ENCODE measurements at regions not wholly inside any gene's neighbourhood (a gene's known extent, or its start where the extent isn't known, plus 50 kb on each side); places are given as distances from the start of the nearest gene placed in this dataset.

DNA sequence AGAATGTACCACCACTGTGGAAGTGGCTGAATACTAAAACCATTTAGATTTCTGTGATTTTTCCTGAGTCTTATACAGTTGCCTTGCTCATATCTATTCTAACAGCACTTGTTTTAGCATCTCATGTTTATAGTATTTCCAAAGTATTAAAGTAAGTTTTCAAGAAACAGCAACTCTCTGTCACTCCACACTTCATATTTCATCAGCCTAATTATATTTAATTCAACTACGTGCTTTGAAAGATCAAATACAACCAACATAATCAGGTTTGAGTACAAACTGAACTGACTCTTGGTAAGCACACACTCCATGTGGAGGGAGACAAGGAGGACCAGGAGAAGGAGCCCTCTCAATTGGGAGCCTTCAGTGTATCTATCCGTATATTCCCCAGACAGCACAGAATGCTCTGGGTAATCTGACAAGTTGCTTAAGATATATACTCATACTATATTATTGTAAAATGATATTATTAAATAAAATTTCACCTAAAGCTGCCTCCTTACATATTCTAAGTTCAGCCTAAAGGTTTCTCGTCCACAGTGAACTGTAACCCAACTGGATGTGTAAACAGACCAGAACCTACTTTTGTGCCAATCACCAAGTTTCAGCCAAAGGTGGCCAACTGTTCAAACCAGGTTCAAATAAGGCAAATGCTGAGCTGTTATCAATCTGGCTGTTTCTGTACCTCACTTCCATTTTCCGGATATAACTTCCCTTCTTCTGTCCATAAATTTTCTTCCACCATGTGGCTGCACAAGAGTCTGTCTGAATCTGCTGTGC lies 105.0 kb upstream of the RASSF8 start:
- no peaks in the 10 kb centered on the region for H3K27me3 ChIP-seq (ENCODE audit: insufficient read depth, low read length)
- CTCF ChIA-PET (ENCODE audit: partially characterized antibody): no interaction called here
- peaks cover 0 to 2% (median 0%) of the 10 kb centered on the region in 8 donors for H3K9me3 Mint-ChIP-seq
- H3K4me3 Mint-ChIP-seq: no peak overlapping the region
- no peaks in the 10 kb centered on the region for H3K4me1 ChIP-seq (ENCODE audit: insufficient read depth, low read length)
- no peak for DNase-seq
- no peaks in the 10 kb centered on the region for H3K4me1 Mint-ChIP-seq
- H3K27ac Mint-ChIP-seq: no peak overlapping the region
- no peaks in the 10 kb centered on the region for H3K36me3 ChIP-seq (ENCODE audit: insufficient read depth, low read length)
- no peaks in the 10 kb centered on the region for H3K36me3 Mint-ChIP-seq
- no peak overlapping the region for H3K4me3 ChIP-seq (ENCODE audit: low read length in 2 of 2)
- intact Hi-C loops (cut with micrococcal nuclease): no loop called here
- POLR2A ChIA-PET (ENCODE audit: partially characterized antibody): no interaction called here
- no peaks in the 10 kb centered on the region for H3K9me3 ChIP-seq (ENCODE audit: control insufficient read depth in 1 of 2, low read length in 2 of 2)
- no peak overlapping the region for H3K27ac ChIP-seq (ENCODE audit: low read depth, low read length)
- H3K27me3 Mint-ChIP-seq: peaks cover 1 to 2% of the 10 kb centered on the region in 2 donors

DNA sequence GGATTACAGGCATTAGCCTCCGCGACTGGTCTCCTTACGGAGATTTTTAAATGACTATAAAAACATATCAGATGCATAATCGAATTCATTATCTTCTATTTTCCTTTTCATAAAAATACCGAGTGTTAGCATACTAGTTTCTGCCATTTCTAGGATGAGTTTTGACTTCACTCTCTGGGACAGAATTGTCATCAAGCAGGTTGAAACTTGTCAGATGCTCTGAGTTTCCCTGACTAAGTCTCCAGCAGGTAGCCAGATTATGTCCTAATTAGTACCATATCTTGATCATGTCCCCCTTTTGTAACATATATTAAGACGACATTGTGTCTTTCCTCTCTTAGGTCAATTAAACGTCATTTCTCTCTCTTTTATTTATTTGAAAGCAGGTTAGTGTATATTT lies 103.5 kb upstream of the RASSF8 start:
- no peaks in the 10 kb centered on the region for H3K4me1 ChIP-seq (ENCODE audit: insufficient read depth, low read length)
- H3K4me3 ChIP-seq (ENCODE audit: low read length in 2 of 2): no peak overlapping the region
- no peaks in the 10 kb centered on the region for H3K27me3 ChIP-seq (ENCODE audit: insufficient read depth, low read length)
- no peaks in the 10 kb centered on the region for H3K36me3 ChIP-seq (ENCODE audit: insufficient read depth, low read length)
- Mint-ChIP-seq H3K4me1 (peaks cover 0 to 4% (median under 1%) of the 10 kb centered on the region in 4 donors), H3K4me3 (no peak overlapping the region), H3K27ac (no peak overlapping the region), H3K9me3 (peaks cover 0 to 2% (median 0%) of the 10 kb centered on the region in 8 donors), H3K27me3 (peaks cover 1% of the 10 kb centered on the region in 2 donors), H3K36me3 (no peaks in the 10 kb centered on the region)
- POLR2A ChIA-PET (ENCODE audit: partially characterized antibody): no interaction called here
- H3K27ac ChIP-seq (ENCODE audit: low read depth, low read length): no peak overlapping the region
- DNase-seq: no peak
- H3K9me3 ChIP-seq (ENCODE audit: control insufficient read depth in 1 of 2, low read length in 2 of 2): no peaks in the 10 kb centered on the region
- CTCF ChIA-PET (ENCODE audit: partially characterized antibody): no interaction called here
- intact Hi-C loops (cut with micrococcal nuclease): no loop called here

DNA sequence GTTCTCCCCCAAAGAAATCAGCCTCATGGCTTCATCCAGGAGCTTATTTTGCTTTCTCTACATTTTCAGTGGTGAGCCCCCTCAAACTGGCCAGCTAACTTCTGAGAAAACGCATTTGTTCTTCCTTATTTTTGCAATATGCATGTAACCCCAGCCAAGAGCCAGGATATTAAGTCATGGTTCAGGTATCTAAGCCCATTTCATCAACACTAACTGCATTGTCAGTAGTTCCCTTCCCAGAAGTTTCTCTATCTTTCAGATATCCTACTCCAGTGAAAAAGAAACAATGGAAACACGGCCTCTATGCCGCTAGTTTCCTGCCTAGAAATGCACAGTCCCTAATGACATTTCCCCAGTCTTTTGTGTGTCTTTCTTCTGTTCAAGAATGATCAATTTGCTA lies 102.8 kb upstream of the RASSF8 start:
- ChIA-PET POLR2A (ENCODE audit: partially characterized antibody) (no interaction called here), CTCF (ENCODE audit: partially characterized antibody) (no interaction called here)
- H3K36me3 Mint-ChIP-seq: no peaks in the 10 kb centered on the region
- Histone ChIP-seq H3K27me3 (ENCODE audit: insufficient read depth, low read length) (no peaks in the 10 kb centered on the region), H3K4me3 (ENCODE audit: low read length in 2 of 2) (no peak overlapping the region), H3K27ac (ENCODE audit: low read depth, low read length) (no peak overlapping the region), H3K4me1 (ENCODE audit: insufficient read depth, low read length) (no peaks in the 10 kb centered on the region), H3K9me3 (ENCODE audit: control insufficient read depth in 1 of 2, low read length in 2 of 2) (no peaks in the 10 kb centered on the region), H3K36me3 (ENCODE audit: insufficient read depth, low read length) (no peaks in the 10 kb centered on the region)
- no peak overlapping the region for H3K27ac Mint-ChIP-seq
- peaks cover 0 to 7% (median 1%) of the 10 kb centered on the region in 4 donors for H3K4me1 Mint-ChIP-seq
- H3K27me3 Mint-ChIP-seq: peaks cover 1% of the 10 kb centered on the region in 2 donors
- intact Hi-C loops (cut with micrococcal nuclease): no loop called here
- no peak for DNase-seq
- no peak overlapping the region for H3K4me3 Mint-ChIP-seq
- H3K9me3 Mint-ChIP-seq: peaks cover 0 to 2% (median 0%) of the 10 kb centered on the region in 8 donors

DNA sequence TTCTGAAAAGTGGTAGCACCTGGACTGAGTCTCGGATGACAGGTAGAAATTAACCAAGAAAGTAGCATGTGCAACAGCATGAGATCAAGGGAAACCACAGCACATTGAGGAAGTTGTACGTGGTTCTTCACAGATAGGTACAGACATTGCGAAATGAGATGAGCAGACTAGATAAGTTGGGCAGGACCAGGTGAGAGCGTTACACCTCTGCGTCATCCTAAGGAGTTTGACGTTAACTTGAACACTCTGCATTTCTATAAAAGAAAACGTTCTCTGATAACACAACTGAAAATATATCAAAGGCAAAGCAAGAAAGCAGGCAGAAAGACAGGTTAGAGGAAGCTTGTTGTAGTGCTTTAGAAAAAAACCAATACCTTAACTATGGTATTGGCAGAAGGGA lies 98.5 kb upstream of the RASSF8 start:
- Histone ChIP-seq H3K4me3 (ENCODE audit: low read length in 2 of 2) (no peak overlapping the region), H3K9me3 (ENCODE audit: control insufficient read depth in 1 of 2, low read length in 2 of 2) (no peaks in the 10 kb centered on the region), H3K27me3 (ENCODE audit: insufficient read depth, low read length) (no peaks in the 10 kb centered on the region), H3K4me1 (ENCODE audit: insufficient read depth, low read length) (no peaks in the 10 kb centered on the region), H3K27ac (ENCODE audit: low read depth, low read length) (no peak overlapping the region), H3K36me3 (ENCODE audit: insufficient read depth, low read length) (no peaks in the 10 kb centered on the region)
- Mint-ChIP-seq H3K36me3 (no peaks in the 10 kb centered on the region), H3K4me3 (no peak overlapping the region), H3K27me3 (peaks cover 1% of the 10 kb centered on the region in 2 donors), H3K9me3 (peaks cover 0 to 2% (median 0%) of the 10 kb centered on the region in 8 donors), H3K27ac (no peak overlapping the region), H3K4me1 (peaks cover 0 to 7% (median 1%) of the 10 kb centered on the region in 4 donors)
- POLR2A ChIA-PET (ENCODE audit: partially characterized antibody): no interaction called here
- CTCF ChIA-PET (ENCODE audit: partially characterized antibody): no interaction called here
- peak in 3 of 5 donors; percentile 23 to 56 (median 28) for DNase-seq
- intact Hi-C loops (cut with micrococcal nuclease): no loop called here

DNA sequence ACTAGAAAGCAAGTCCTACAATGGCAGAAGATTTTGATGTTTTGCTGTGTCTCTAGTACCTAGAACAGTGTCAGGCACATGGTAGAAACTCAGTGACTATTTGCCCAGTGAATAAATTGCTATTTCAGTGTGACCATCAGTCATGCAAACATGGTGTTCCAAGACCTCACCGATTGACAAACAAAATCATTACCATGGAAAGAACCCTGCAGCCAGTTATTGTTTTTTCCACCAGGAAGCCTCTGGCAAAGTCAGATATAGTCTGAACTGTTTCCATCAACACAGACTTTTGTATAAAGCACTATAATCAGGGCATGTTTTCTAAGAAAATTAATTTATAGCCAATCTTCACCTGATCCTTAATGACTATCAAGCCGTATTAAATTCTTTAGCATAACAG lies 97.3 kb upstream of the RASSF8 start:
- ChIA-PET POLR2A (ENCODE audit: partially characterized antibody) (no interaction called here), CTCF (ENCODE audit: partially characterized antibody) (no interaction called here)
- H3K4me3 ChIP-seq (ENCODE audit: low read length in 2 of 2): no peak overlapping the region
- H3K4me1 Mint-ChIP-seq: peaks cover 0 to 7% (median 1%) of the 10 kb centered on the region in 4 donors
- no peak overlapping the region for H3K27ac Mint-ChIP-seq
- intact Hi-C loops (cut with micrococcal nuclease): no loop called here
- no peaks in the 10 kb centered on the region for H3K36me3 Mint-ChIP-seq
- H3K27me3 ChIP-seq (ENCODE audit: insufficient read depth, low read length): no peaks in the 10 kb centered on the region
- no peaks in the 10 kb centered on the region for H3K27me3 Mint-ChIP-seq
- H3K36me3 ChIP-seq (ENCODE audit: insufficient read depth, low read length): no peaks in the 10 kb centered on the region
- H3K9me3 ChIP-seq (ENCODE audit: control insufficient read depth in 1 of 2, low read length in 2 of 2): no peaks in the 10 kb centered on the region
- peaks cover 0 to 3% (median 0%) of the 10 kb centered on the region in 8 donors for H3K9me3 Mint-ChIP-seq
- no peak overlapping the region for H3K4me3 Mint-ChIP-seq
- H3K27ac ChIP-seq (ENCODE audit: low read depth, low read length): no peak overlapping the region
- no peak for DNase-seq
- no peaks in the 10 kb centered on the region for H3K4me1 ChIP-seq (ENCODE audit: insufficient read depth, low read length)

DNA sequence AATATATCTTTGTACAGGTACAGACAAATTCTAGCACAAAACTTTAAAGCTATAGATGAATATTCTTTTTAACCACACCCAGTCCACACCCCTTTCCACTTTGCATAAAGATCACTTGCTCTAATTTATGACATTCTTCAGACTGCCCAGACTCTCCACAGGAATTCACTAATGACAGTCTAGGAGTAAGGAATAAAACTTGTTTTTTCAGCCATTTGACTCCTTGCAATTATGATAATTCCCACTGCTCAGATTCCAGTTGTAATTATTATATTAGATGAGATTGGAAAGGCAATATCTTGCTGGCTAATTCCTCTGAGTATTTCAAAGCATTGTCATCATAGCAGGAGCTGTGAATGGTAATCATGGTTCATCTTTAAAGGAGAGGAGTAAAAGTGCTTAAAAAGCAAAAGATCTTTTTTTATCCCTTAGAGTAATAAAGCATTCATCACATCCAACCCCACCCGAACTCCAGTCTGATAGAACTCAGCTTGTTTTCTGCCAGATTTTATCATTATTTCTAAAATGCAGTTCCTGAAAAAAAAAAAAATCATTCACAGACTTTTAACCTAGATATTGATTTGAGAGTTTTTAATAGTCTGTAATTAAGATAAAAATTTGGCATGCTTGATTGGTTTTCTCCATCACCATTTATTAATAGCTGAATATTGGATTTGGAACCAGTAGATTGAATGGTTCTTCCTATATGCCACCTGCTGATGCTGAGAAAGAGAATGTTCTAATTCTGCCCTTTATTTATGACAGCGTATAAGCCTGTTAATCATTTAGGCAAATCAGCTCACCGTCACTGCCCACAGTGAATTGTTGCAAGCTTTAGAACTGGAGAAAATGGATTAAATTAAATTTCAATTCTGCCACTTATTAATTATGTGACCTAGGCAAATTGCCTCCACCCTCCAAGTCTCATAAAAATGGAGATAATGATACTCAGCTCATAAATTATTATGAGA lies 93.9 kb upstream of the RASSF8 start:
- Mint-ChIP-seq H3K36me3 (no peaks in the 10 kb centered on the region), H3K27me3 (peaks cover 0 to 1% of the 10 kb centered on the region in 2 donors), H3K4me3 (no peak overlapping the region), H3K4me1 (peaks cover 0 to 7% (median 1%) of the 10 kb centered on the region in 4 donors), H3K9me3 (peaks cover 0 to 20% (median 5%) of the 10 kb centered on the region in 8 donors), H3K27ac (no peak overlapping the region)
- no peak for DNase-seq
- no peaks in the 10 kb centered on the region for H3K9me3 ChIP-seq (ENCODE audit: control insufficient read depth in 1 of 2, low read length in 2 of 2)
- intact Hi-C loops (cut with micrococcal nuclease): no loop called here
- POLR2A ChIA-PET (ENCODE audit: partially characterized antibody): no interaction called here
- no peaks in the 10 kb centered on the region for H3K27me3 ChIP-seq (ENCODE audit: insufficient read depth, low read length)
- CTCF ChIA-PET (ENCODE audit: partially characterized antibody): no interaction called here
- no peaks in the 10 kb centered on the region for H3K36me3 ChIP-seq (ENCODE audit: insufficient read depth, low read length)
- no peak overlapping the region for H3K27ac ChIP-seq (ENCODE audit: low read depth, low read length)
- H3K4me1 ChIP-seq (ENCODE audit: insufficient read depth, low read length): no peaks in the 10 kb centered on the region
- H3K4me3 ChIP-seq (ENCODE audit: low read length in 2 of 2): no peak overlapping the region

DNA sequence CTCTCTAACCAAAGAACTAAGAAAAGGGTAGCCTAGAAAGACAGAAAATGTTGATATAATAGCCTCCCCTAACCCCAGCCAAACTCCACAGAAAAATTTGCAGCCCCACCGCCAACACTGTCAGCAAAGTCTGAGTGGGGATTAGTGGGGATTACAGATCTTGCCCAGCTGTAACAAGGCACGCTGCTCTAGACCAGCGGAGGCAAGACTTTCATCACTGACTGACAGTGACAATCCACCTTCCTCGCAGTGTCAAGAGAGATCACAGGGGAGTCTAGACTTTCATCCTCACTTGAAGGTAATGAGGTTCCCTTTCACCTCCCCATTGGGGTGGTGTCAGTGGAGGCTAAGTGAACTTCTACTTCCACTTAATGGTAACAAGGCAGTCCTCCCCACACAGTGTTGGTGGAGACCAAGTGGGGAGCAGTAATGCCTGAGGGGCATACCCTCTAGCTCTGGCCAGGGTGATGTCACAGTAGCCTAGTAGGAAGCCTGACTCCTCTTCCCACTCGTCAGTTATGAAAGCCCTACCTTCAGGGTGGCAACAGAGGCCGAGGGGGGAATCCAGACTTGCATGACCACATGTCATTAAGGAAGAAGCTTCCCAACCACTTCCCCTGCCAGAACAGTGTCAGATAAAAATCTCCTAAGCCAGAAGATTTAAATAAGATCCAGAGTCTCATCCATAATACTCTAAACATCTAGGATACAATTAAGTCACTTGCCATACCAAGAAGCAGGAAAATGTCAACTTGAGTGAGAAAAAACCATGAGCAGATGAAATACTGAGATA lies 91.7 kb upstream of the RASSF8 start:
- POLR2A ChIA-PET (ENCODE audit: partially characterized antibody): no interaction called here
- no peak overlapping the region for H3K27ac Mint-ChIP-seq
- CTCF ChIA-PET (ENCODE audit: partially characterized antibody): interaction anchor here (0.7 kb wide), 2 partner anchors 52 to 894 kb away, joined by 3 to 5 read pairs; no protein-coding TSS in a partner anchor

More for the DNA sequence above, 91.7 kb upstream of the RASSF8 start:
- H3K4me3 Mint-ChIP-seq: no peak overlapping the region
- H3K36me3 Mint-ChIP-seq: no peaks in the 10 kb centered on the region
- Histone ChIP-seq H3K27me3 (ENCODE audit: insufficient read depth, low read length) (no peaks in the 10 kb centered on the region), H3K36me3 (ENCODE audit: insufficient read depth, low read length) (no peaks in the 10 kb centered on the region), H3K27ac (ENCODE audit: low read depth, low read length) (no peak overlapping the region), H3K4me1 (ENCODE audit: insufficient read depth, low read length) (no peaks in the 10 kb centered on the region), H3K4me3 (ENCODE audit: low read length in 2 of 2) (no peak overlapping the region), H3K9me3 (ENCODE audit: control insufficient read depth in 1 of 2, low read length in 2 of 2) (no peaks in the 10 kb centered on the region)
- H3K9me3 Mint-ChIP-seq: peaks cover 0 to 23% (median 6%) of the 10 kb centered on the region in 8 donors
- H3K27me3 Mint-ChIP-seq: peaks cover 0 to 1% of the 10 kb centered on the region in 2 donors
- intact Hi-C loops (cut with micrococcal nuclease): no loop called here
- no peak for DNase-seq
- no peaks in the 10 kb centered on the region for H3K4me1 Mint-ChIP-seq
